AG04449 (cell line): ENCODE measurements at regions not wholly inside any gene's neighbourhood (a gene's known extent, or its start where the extent isn't known, plus 50 kb on each side); places are given as distances from the start of the nearest gene placed in this dataset.

ENCODE experiments used
- CTCF ChIA-PET: fragments of 350-600 bp; formaldehyde crosslinking; extraction: SDS; loops from one replicate; lab custom pipeline; 2021; ENCODE audit warnings: antibody characterized with exemption; lab: Yijun Ruan, JAX
- POLR2A ChIA-PET: fragments of 400-600, 350-600 bp; formaldehyde crosslinking; extraction: SDS; loops from one replicate; lab custom pipeline; 2020; ENCODE audit warnings: antibody characterized with exemption, inconsistent platforms; lab: Yijun Ruan, JAX
- DNase-seq: peaks from one replicate; pipeline ENCODE4 v3.0.0-alpha.2; 2010; ENCODE audit warnings: low read depth, low spot score
- H3K4me3 ChIP-seq: 2 replicates; pipeline ENCODE4 v1.5.1; 2011; ENCODE audit warnings: low read depth, mild to moderate bottlenecking, control low read depth, low read length
- CTCF ChIP-seq: IDR thresholded peaks from one replicate; pipeline ENCODE4 v1.5.1; 2011; ENCODE audit warnings: mild to moderate bottlenecking, moderate library complexity, low read length, control low read depth, inconsistent platforms; ENCODE audit not compliant: insufficient read depth; ENCODE audit errors: missing control alignments

GRCh38 chr16:60564588-60564987 lies 1471.7 kb downstream of the CDH8 start:
- DNase-seq, result no peak
- no peak for TF ChIP-seq CTCF
- H3K4me3 ChIP-seq, result no peak overlapping the region
- CTCF ChIA-PET, result no interaction called here
- POLR2A ChIA-PET, result no interaction called here

GRCh38 chr16:60563166-60563565 lies 1473.1 kb downstream of the CDH8 start:
- POLR2A ChIA-PET, result no interaction called here
- H3K4me3 ChIP-seq, result no peak overlapping the region
- CTCF ChIA-PET, result no interaction called here
- no peak for TF ChIP-seq CTCF
- no peak for DNase-seq

GRCh38 chr16:60558936-60559335 lies 1477.3 kb downstream of the CDH8 start:
- ChIA-PET CTCF (no interaction called here), POLR2A (no interaction called here)
- no peak overlapping the region for H3K4me3 ChIP-seq
- no peak for DNase-seq
- no peak for TF ChIP-seq CTCF

- ChIA-PET POLR2A (no interaction called here), CTCF (no interaction called here)
- no peak for TF ChIP-seq CTCF
- H3K4me3 ChIP-seq, result no peak overlapping the region
- DNase-seq, result no peak
Measured at GRCh38 chr16:60553090-60553757, 1483.0 kb downstream of the CDH8 start.

- CTCF ChIA-PET, result no interaction called here
Measured at GRCh38 chr16:60541535-60541934, 1494.7 kb downstream of the CDH8 start.

GRCh38 chr16:60510941-60511340 lies 1525.3 kb downstream of the CDH8 start:
- no peak for TF ChIP-seq CTCF
- H3K4me3 ChIP-seq, result no peak overlapping the region
- POLR2A ChIA-PET, result no interaction called here
- DNase-seq, result no peak
- CTCF ChIA-PET, result no interaction called here

More at GRCh38 chr16:60541535-60541934, 1494.7 kb downstream of the CDH8 start:
- no peak overlapping the region for H3K4me3 ChIP-seq
- TF ChIP-seq CTCF, result no peak
- POLR2A ChIA-PET, result no interaction called here
- no peak for DNase-seq
